Stomach (tissue), 8 donors: ENCODE measurements at regions not wholly inside any gene's neighbourhood (a gene's known extent, or its start where the extent isn't known, plus 50 kb on each side); places are given as distances from the start of the nearest gene placed in this dataset.
A peak's percentile ranks its signal among the peaks of the same experiment; 100 is the strongest.

Experiments used
- DNase-seq, 2 donors: peaks; one replicate each; pipeline versions ENCODE4 v3.0.0 to v3.0.0-alpha.2; 2013 to 2019
- H3K27ac ChIP-seq, 5 donors: fragments of 200-600 bp in 4 of 5; sonication (generic) in 4 of 5; one replicate each; pipeline ENCODE4 v1.5.1; 2013 to 2019; ENCODE audit warnings: mild to moderate bottlenecking in 1 of 5, moderate library complexity in 1 of 5
- H3K27me3 ChIP-seq, 3 donors: fragments of 200-600 bp; sonication (generic); one replicate each; pipeline ENCODE4 v1.5.1; 2017 to 2019; ENCODE audit warnings: mixed run types in 1 of 3
- H3K36me3 ChIP-seq, 4 donors: fragments of 200-600 bp; sonication (generic); 1 replicate in 3 of 4; 2 replicates in 1 of 4; pipeline ENCODE4 v1.5.1; 2016 to 2019
- H3K4me1 ChIP-seq, 4 donors: fragments of 200-600 bp; sonication (generic); one replicate each; pipeline ENCODE4 v1.5.1; 2016 to 2019
- H3K4me3 ChIP-seq, 4 donors: fragments of 200-600 bp; sonication (generic) in 3 of 4; one replicate each; pipeline ENCODE4 v1.5.1; 2016 to 2019; ENCODE audit warnings: mild to moderate bottlenecking in 1 of 4
- H3K9me3 ChIP-seq, 4 donors: fragments of 200-600 bp; sonication (generic); one replicate each; pipeline ENCODE4 v1.5.1; 2016 to 2019
- EP300 ChIP-seq: sonication (generic); formaldehyde crosslinking; IDR thresholded peaks from one replicate; pipeline ENCODE4 v1.6.1; 2017; ENCODE audit warnings: antibody characterized with exemption
- POLR2A ChIP-seq, 4 donors: fragments of 450-650 bp; IDR thresholded peaks; one replicate each; pipeline ENCODE4 v1.6.1; 2016; ENCODE audit warnings: antibody characterized with exemption in 4 of 4, control low read depth in 2 of 4, mild to moderate bottlenecking in 1 of 4, moderate library complexity in 1 of 4
- POLR2AphosphoS5 ChIP-seq, 3 donors: sonication (generic); formaldehyde crosslinking; IDR thresholded peaks; one replicate each; pipeline ENCODE4 v1.6.1; 2016; ENCODE audit warnings: antibody characterized with exemption in 3 of 3
- WGBS, 5 donors: extraction: QIAGEN DNeasy Blood & Tissue Kit in 3 of 5; methylation state at CpG; one replicate each; pipeline versions ENCODE4 v1.1.5 to v1.1.7; 2013 to 2018; 5-methylcytosine and 5-hydroxymethylcytosine counted together
- intact Hi-C: fragments of 100-400 bp; cut with DNase I; formaldehyde crosslinking; loops from one replicate; pipeline ENCODE4 v1.15.1; 2023; ENCODE audit warnings: low total_unique reads
- TF ChIP-seq, protein P1 (sequence below), 7 experiments: fragments of 450-650 bp in 4 of 7; fragments of 200-600 bp in 3 of 7; sonication (generic) in 3 of 7; IDR thresholded peaks; one replicate each; pipeline ENCODE4 v1.5.1; 2016 to 2019; ENCODE audit warnings: antibody characterized with exemption in 7 of 7, control low read depth in 2 of 7, mild to moderate bottlenecking in 1 of 7
- donor health status: healthy with polysubstance abuse.
- donor health status: Bipolar disorder and iron deficiency.
- donor health status: healthy.

DNA sequence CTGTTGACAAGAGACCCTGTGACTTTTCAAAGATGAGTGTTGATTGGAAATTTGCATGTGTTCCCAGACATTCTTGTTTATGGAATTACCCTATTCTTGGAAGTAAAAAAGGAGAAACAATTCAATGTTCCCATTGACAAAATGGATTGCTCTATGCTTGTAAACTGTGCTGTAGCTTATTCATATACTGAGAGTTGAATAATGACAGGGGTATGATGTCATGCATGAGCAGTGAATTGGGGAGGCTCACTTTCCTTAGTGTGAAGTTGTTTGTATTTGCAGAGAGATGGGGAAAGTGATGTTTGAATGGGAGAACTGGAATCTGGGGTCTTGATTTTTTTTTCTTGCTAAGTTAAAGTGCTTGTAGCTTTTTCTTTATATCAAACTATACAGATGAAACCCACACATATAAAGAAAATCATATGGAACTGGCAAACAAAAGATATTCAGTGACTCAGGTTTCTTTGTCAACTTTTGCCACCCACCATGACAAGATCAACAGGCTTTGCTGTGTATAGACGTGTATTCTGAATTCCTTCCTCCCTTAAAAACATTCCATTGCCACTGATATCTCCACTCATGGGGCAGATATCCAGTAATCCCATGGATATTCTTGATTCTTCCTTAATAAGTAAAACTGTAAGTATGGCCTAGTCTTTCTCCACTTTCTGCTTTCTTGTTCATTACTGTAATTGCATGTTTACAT is 97.8 kb upstream of the JAG1 start:
- Histone ChIP-seq H3K36me3 (no peaks in the 10 kb centered on the region), H3K27ac (no peak overlapping the region), H3K9me3 (no peaks in the 10 kb centered on the region), H3K4me1 (no peaks in the 10 kb centered on the region), H3K27me3 (no peaks in the 10 kb centered on the region), H3K4me3 (no peak overlapping the region)
- 53 to 78% (median 61%) methylated on average over 1 of the region's 1 CpG for WGBS, 5 donors
- DNase-seq = no peak
- TF ChIP-seq EP300 = no peak
- TF ChIP-seq POLR2A (IDR thresholded peaks at IDR 0.05) = no peak
- TF ChIP-seq, protein P1, sequence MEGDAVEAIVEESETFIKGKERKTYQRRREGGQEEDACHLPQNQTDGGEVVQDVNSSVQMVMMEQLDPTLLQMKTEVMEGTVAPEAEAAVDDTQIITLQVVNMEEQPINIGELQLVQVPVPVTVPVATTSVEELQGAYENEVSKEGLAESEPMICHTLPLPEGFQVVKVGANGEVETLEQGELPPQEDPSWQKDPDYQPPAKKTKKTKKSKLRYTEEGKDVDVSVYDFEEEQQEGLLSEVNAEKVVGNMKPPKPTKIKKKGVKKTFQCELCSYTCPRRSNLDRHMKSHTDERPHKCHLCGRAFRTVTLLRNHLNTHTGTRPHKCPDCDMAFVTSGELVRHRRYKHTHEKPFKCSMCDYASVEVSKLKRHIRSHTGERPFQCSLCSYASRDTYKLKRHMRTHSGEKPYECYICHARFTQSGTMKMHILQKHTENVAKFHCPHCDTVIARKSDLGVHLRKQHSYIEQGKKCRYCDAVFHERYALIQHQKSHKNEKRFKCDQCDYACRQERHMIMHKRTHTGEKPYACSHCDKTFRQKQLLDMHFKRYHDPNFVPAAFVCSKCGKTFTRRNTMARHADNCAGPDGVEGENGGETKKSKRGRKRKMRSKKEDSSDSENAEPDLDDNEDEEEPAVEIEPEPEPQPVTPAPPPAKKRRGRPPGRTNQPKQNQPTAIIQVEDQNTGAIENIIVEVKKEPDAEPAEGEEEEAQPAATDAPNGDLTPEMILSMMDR (IDR thresholded peaks at IDR 0.05) = no peak
- TF ChIP-seq POLR2AphosphoS5 (IDR thresholded peaks at IDR 0.05) = no peak
- intact Hi-C loops = no loop called here

DNA sequence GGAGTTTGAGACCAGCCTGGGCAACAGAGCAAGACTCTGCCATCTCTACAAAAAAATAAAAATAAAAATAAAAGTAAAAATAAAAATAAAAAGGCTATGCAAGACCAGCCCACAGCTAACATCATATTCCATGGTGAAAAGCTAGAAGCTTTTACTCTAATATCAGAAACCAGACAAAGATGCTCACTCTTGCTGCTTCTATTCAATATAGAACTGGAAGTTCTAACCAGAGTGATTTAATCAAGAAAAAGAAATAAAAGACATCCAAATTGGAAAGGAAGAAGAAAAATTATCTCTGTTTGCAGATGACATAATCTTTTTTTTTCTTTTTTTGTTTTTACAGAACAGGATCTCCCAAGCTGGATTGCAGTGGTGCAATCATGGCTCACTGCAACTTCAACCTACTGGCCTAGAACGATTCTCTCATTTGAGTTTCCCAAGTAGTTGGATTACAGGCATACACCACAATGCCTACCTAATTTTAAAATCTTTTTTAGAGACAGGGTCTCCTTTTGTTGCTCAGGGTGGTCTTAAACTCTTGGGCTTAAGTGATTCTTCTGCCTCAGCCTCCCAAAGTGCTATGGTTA is 100.7 kb upstream of the JAG1 start:
- no peaks in the 10 kb centered on the region for H3K36me3 ChIP-seq
- TF ChIP-seq POLR2A (IDR thresholded peaks at IDR 0.05) = no peak
- TF ChIP-seq EP300 = no peak
- no peak for TF ChIP-seq POLR2AphosphoS5 (IDR thresholded peaks at IDR 0.05)
- TF ChIP-seq, protein P1 (IDR thresholded peaks at IDR 0.05) = no peak
- no peak overlapping the region for H3K4me3 ChIP-seq
- H3K27ac ChIP-seq = no peak overlapping the region
- DNase-seq = no peak
- no peaks in the 10 kb centered on the region for H3K4me1 ChIP-seq
- intact Hi-C loops = no loop called here
- 38 to 95% (median 90%) methylated on average over 1 of the region's 1 CpG for WGBS, 5 donors
- H3K9me3 ChIP-seq = no peaks in the 10 kb centered on the region
- no peaks in the 10 kb centered on the region for H3K27me3 ChIP-seq

- TF ChIP-seq EP300 (no peak), POLR2A (IDR thresholded peaks at IDR 0.05) (no peak), POLR2AphosphoS5 (IDR thresholded peaks at IDR 0.05) (no peak)
- TF ChIP-seq, protein P1 (IDR thresholded peaks at IDR 0.05) = no peak
- H3K27ac ChIP-seq = no peak overlapping the region
Measured at GRCh38 chr20:10777710-10778109, 103.9 kb upstream of the JAG1 start.

GRCh38 chr20:10779911-10780310 is 106.1 kb upstream of the JAG1 start:
- no peaks in the 10 kb centered on the region for H3K36me3 ChIP-seq
- no peaks in the 10 kb centered on the region for H3K9me3 ChIP-seq
- 39 to 67% (median 42%) methylated on average over 1 of the region's 1 CpG for WGBS, 5 donors
- H3K27me3 ChIP-seq = no peaks in the 10 kb centered on the region
- no peak for TF ChIP-seq EP300
- TF ChIP-seq, protein P1 (IDR thresholded peaks at IDR 0.05) = no peak
- TF ChIP-seq POLR2A (IDR thresholded peaks at IDR 0.05) = no peak
- no peak for TF ChIP-seq POLR2AphosphoS5 (IDR thresholded peaks at IDR 0.05)
- H3K4me1 ChIP-seq = peaks cover 4 to 26% (median 14%) of the 10 kb centered on the region in 4 donors
- H3K27ac ChIP-seq = no peak overlapping the region
- intact Hi-C loops = no loop called here
- no peak overlapping the region for H3K4me3 ChIP-seq
- no peak for DNase-seq

More at GRCh38 chr20:10777710-10778109, 103.9 kb upstream of the JAG1 start:
- intact Hi-C loops = no loop called here
- Histone ChIP-seq H3K27me3 (no peaks in the 10 kb centered on the region), H3K36me3 (no peaks in the 10 kb centered on the region), H3K4me1 (peaks cover 0 to 7% (median 3%) of the 10 kb centered on the region in 4 donors), H3K4me3 (no peak overlapping the region), H3K9me3 (no peaks in the 10 kb centered on the region)
- 84 to 90% (median 85%) methylated on average over 6 of the region's 6 CpGs for WGBS, 5 donors
- DNase-seq = peak in 1 of 2 donors; percentile 23
